ENCODE measurements at regions not wholly inside any gene's neighbourhood (a gene's known extent, or its start where the extent isn't known, plus 50 kb on each side); places are given as distances from the start of the nearest gene placed in this dataset.

- H3K9me3 ChIP-seq (ENCODE audit: low read depth) = no peaks in the 10 kb centered on the region
- Mint-ChIP-seq H3K9me3 (peaks cover 4% of the 10 kb centered on the region), H3K4me3 (no peak overlapping the region), H3K36me3 (no peaks in the 10 kb centered on the region), H3K27me3 (ENCODE audit: insufficient read depth, low read depth) (peaks cover 2% of the 10 kb centered on the region), H3K4me1 (peaks cover 5% of the 10 kb centered on the region), H3K27ac (no peak overlapping the region)
- H3K27me3 ChIP-seq = no peaks in the 10 kb centered on the region
- H3K36me3 ChIP-seq = no peaks in the 10 kb centered on the region
- TF ChIP-seq EZH2phosphoT487 (IDR thresholded peaks at IDR 0.05) (no peak), EZH2 (IDR thresholded peaks at IDR 0.05) (no peak), CTCF (IDR thresholded peaks at IDR 0.05) (no peak)
- no peaks in the 10 kb centered on the region for H3K79me2 ChIP-seq (ENCODE audit: low read depth)
- H2AFZ ChIP-seq (replicated peaks) = no peak overlapping the region
- no peak overlapping the region for H3K4me2 ChIP-seq
- H3K4me1 ChIP-seq = no peaks in the 10 kb centered on the region
- H4K20me1 ChIP-seq (ENCODE audit: low read depth) = no peaks in the 10 kb centered on the region
- no peak overlapping the region for H3K27ac ChIP-seq
- no peak for DNase-seq (ENCODE audit: low spot score)
- no peak overlapping the region for H3K4me3 ChIP-seq
- no peaks in the 10 kb centered on the region for H3F3A ChIP-seq (ENCODE audit: low read depth)
- no peak overlapping the region for H3K9ac ChIP-seq
These were observed 471.9 kb downstream of the RPS29 start for GRCh38 chr14:49114161-49114893.

- DNase-seq (ENCODE audit: low spot score) = peak; percentile 14
- Histone ChIP-seq H3K27me3 (no peaks in the 10 kb centered on the region), H3K9me3 (ENCODE audit: low read depth) (no peaks in the 10 kb centered on the region), H4K20me1 (ENCODE audit: low read depth) (no peaks in the 10 kb centered on the region), H3K4me3 (no peak overlapping the region), H2AFZ (replicated peaks) (no peak overlapping the region), H3K27ac (no peak overlapping the region), H3K9ac (no peak overlapping the region), H3K36me3 (no peaks in the 10 kb centered on the region), H3F3A (ENCODE audit: low read depth) (no peaks in the 10 kb centered on the region), H3K4me2 (no peak overlapping the region), H3K79me2 (ENCODE audit: low read depth) (no peaks in the 10 kb centered on the region), H3K4me1 (no peaks in the 10 kb centered on the region)
- peaks cover 10% of the 10 kb centered on the region for H3K4me1 Mint-ChIP-seq
- H3K27ac Mint-ChIP-seq = peak overlapping the region; percentile 27
- H3K9me3 Mint-ChIP-seq = peaks cover 10% of the 10 kb centered on the region
- no peaks in the 10 kb centered on the region for H3K27me3 Mint-ChIP-seq (ENCODE audit: insufficient read depth, low read depth)
- TF ChIP-seq CTCF (IDR thresholded peaks at IDR 0.05) (no peak), EZH2 (IDR thresholded peaks at IDR 0.05) (no peak), EZH2phosphoT487 (IDR thresholded peaks at IDR 0.05) (no peak)
- no peaks in the 10 kb centered on the region for H3K36me3 Mint-ChIP-seq
- H3K4me3 Mint-ChIP-seq = no peak overlapping the region
These were observed 479.2 kb downstream of the RPS29 start for GRCh38 chr14:49106741-49107667.

GRCh38 chr14:49105956-49106355 lies 480.2 kb downstream of the RPS29 start:
- no peak for DNase-seq (ENCODE audit: low spot score)
- H3K4me3 ChIP-seq = no peak overlapping the region
- H3K27me3 ChIP-seq = no peaks in the 10 kb centered on the region
- H3K27me3 Mint-ChIP-seq (ENCODE audit: insufficient read depth, low read depth) = no peaks in the 10 kb centered on the region
- no peak overlapping the region for H3K27ac Mint-ChIP-seq
- peaks cover 9% of the 10 kb centered on the region for H3K4me1 Mint-ChIP-seq
- H3K9ac ChIP-seq = no peak overlapping the region
- H4K20me1 ChIP-seq (ENCODE audit: low read depth) = no peaks in the 10 kb centered on the region
- no peaks in the 10 kb centered on the region for H3K36me3 Mint-ChIP-seq
- H3K36me3 ChIP-seq = no peaks in the 10 kb centered on the region
- no peak overlapping the region for H3K4me3 Mint-ChIP-seq
- H3K9me3 ChIP-seq (ENCODE audit: low read depth) = no peaks in the 10 kb centered on the region
- peaks cover 8% of the 10 kb centered on the region for H3K9me3 Mint-ChIP-seq
- TF ChIP-seq CTCF (IDR thresholded peaks at IDR 0.05) (no peak), EZH2 (IDR thresholded peaks at IDR 0.05) (no peak), EZH2phosphoT487 (IDR thresholded peaks at IDR 0.05) (no peak)
- H3K79me2 ChIP-seq (ENCODE audit: low read depth) = no peaks in the 10 kb centered on the region
- no peaks in the 10 kb centered on the region for H3F3A ChIP-seq (ENCODE audit: low read depth)
- H2AFZ ChIP-seq (replicated peaks) = no peak overlapping the region
- no peaks in the 10 kb centered on the region for H3K4me1 ChIP-seq
- no peak overlapping the region for H3K4me2 ChIP-seq
- no peak overlapping the region for H3K27ac ChIP-seq

All from neural progenitor cell (in vitro differentiated cells).